WTC11 (cell line): ENCODE measurements at regions not wholly inside any gene's neighbourhood (a gene's known extent, or its start where the extent isn't known, plus 50 kb on each side); places are given as distances from the start of the nearest gene placed in this dataset.

ENCODE experiments used
- CTCF ChIP-seq: fragments of 200-600 bp; IDR thresholded peaks from 2 replicates; pipeline ENCODE4 v1.8.0; 2022; ENCODE audit warnings: antibody characterized with exemption
- ERG ChIP-seq: fragments of 250-450 bp; sonication (Bioruptor Pico); IDR thresholded peaks from 2 replicates; pipeline ENCODE4 v1.8.0; 2021; ENCODE audit warnings: mild to moderate bottlenecking
- FOXK1 ChIP-seq: sonication (generic); formaldehyde crosslinking; IDR thresholded peaks from 2 replicates; pipeline ENCODE4 v1.8.0; 2022; ENCODE audit warnings: mild to moderate bottlenecking, moderate library complexity, missing genetic modification reagents
- FOXP1 ChIP-seq: sonication (generic); formaldehyde crosslinking; IDR thresholded peaks from 2 replicates; pipeline ENCODE4 v1.8.0; 2022; ENCODE audit warnings: missing genetic modification reagents, mild to moderate bottlenecking, moderate library complexity, borderline replicate concordance
- FOXP4 ChIP-seq: sonication (generic); formaldehyde crosslinking; IDR thresholded peaks from 2 replicates; pipeline ENCODE4 v1.8.0; 2022; ENCODE audit warnings: mild to moderate bottlenecking, missing genetic modification reagents
- HMGA2 ChIP-seq: fragments of 250-450 bp; sonication (Bioruptor Pico); IDR thresholded peaks from 2 replicates; pipeline ENCODE4 v1.4.0; 2021; ENCODE audit warnings: mild to moderate bottlenecking, moderate library complexity
- MAX ChIP-seq: sonication (generic); formaldehyde crosslinking; IDR thresholded peaks from 2 replicates; pipeline ENCODE4 v1.8.0; 2022; ENCODE audit warnings: mild to moderate bottlenecking, missing genetic modification reagents
- ZNF121 ChIP-seq: sonication (generic); formaldehyde crosslinking; IDR thresholded peaks from 2 replicates; pipeline ENCODE4 v1.8.0; 2023; ENCODE audit warnings: missing genetic modification reagents
- ZNF232 ChIP-seq: sonication (generic); formaldehyde crosslinking; IDR thresholded peaks from 2 replicates; pipeline ENCODE4 v1.8.0; 2022; ENCODE audit warnings: mild to moderate bottlenecking, missing genetic modification reagents
- ZNF416 ChIP-seq: fragments of 250-450 bp; sonication (Bioruptor Pico); IDR thresholded peaks from 2 replicates; pipeline ENCODE4 v1.9.0; 2021; ENCODE audit warnings: mild to moderate bottlenecking, inconsistent platforms

GRCh38 chr20:53755733-53756531 is 162.3 kb upstream of the ZNF217 start:
- TF ChIP-seq CTCF: no peak
- no peak for TF ChIP-seq ZNF416
- TF ChIP-seq FOXP4 (CRISPR knock-in tag): no peak
- no peak for TF ChIP-seq HMGA2 (CRISPR knock-in tag)
- TF ChIP-seq ZNF121 (CRISPR knock-in tag): no peak
- TF ChIP-seq MAX: no peak
- TF ChIP-seq FOXP1 (CRISPR knock-in tag): no peak
- no peak for TF ChIP-seq FOXK1
- no peak for TF ChIP-seq ERG (CRISPR knock-in tag)
- TF ChIP-seq ZNF232: no peak
